H9 (cell line): ENCODE measurements at regions not wholly inside any gene's neighbourhood (a gene's known extent, or its start where the extent isn't known, plus 50 kb on each side); places are given as distances from the start of the nearest gene placed in this dataset.

Experiments used
- DNase-seq: peaks from one replicate; pipeline ENCODE4 v3.0.0-alpha.2; 2017
- H2AFZ ChIP-seq: one replicate; pipeline ENCODE4 v1.6.1; 2013; ENCODE audit warnings: mild to moderate bottlenecking, low read length, control low read depth, moderate library complexity
- H2AK5ac ChIP-seq: 2 replicates; pipeline ENCODE4 v1.6.1; 2013; ENCODE audit warnings: low read length, control low read depth, mixed read lengths; ENCODE audit not compliant: insufficient read length
- H2BK120ac ChIP-seq: one replicate; pipeline ENCODE4 v1.6.1; 2013; ENCODE audit warnings: low read depth, mild to moderate bottlenecking, low read length, control low read depth, inconsistent platforms; ENCODE audit not compliant: poor library complexity, severe bottlenecking
- H2BK12ac ChIP-seq: 2 replicates; pipeline ENCODE4 v1.6.1; 2013; ENCODE audit warnings: low read length, control low read depth, mixed read lengths, low read depth; ENCODE audit not compliant: insufficient read length
- H2BK15ac ChIP-seq: 2 replicates; pipeline ENCODE4 v1.6.1; 2013; ENCODE audit warnings: low read depth, low read length, control low read depth
- H2BK20ac ChIP-seq: one replicate; pipeline ENCODE4 v1.6.1; 2013; ENCODE audit warnings: low read depth, mild to moderate bottlenecking, low read length, control low read depth, inconsistent platforms; ENCODE audit not compliant: poor library complexity, severe bottlenecking
- H2BK5ac ChIP-seq: 2 replicates; pipeline ENCODE4 v1.6.1; 2013; ENCODE audit warnings: low read length, control low read depth, mixed read lengths; ENCODE audit not compliant: insufficient read length
- H3K14ac ChIP-seq: 2 replicates; pipeline ENCODE4 v1.6.1; 2013; ENCODE audit warnings: low read length, control low read depth; ENCODE audit not compliant: insufficient read depth
- H3K18ac ChIP-seq: 2 replicates; pipeline ENCODE4 v1.6.1; 2013; ENCODE audit warnings: low read depth, mild to moderate bottlenecking, mixed read lengths, low read length, control low read depth; ENCODE audit not compliant: insufficient read length
- H3K23ac ChIP-seq: 2 replicates; pipeline ENCODE4 v1.6.1; 2013; ENCODE audit warnings: low read length, control low read depth, mixed read lengths, low read depth; ENCODE audit not compliant: insufficient read length
- H3K23me2 ChIP-seq: 2 replicates; pipeline ENCODE4 v1.6.1; 2013; ENCODE audit warnings: low read depth, mild to moderate bottlenecking, mixed read lengths, low read length, control low read depth; ENCODE audit not compliant: insufficient read length, poor library complexity, severe bottlenecking
- H3K27ac ChIP-seq: 2 replicates; pipeline ENCODE4 v1.5.1; 2013; ENCODE audit warnings: low read length, control low read depth, mixed read lengths, low read depth; ENCODE audit not compliant: insufficient read length
- H3K27me3 ChIP-seq: 2 replicates; pipeline ENCODE4 v1.6.1; 2013; ENCODE audit warnings: low read length, control low read depth, inconsistent platforms; ENCODE audit not compliant: insufficient read depth
- H3K4ac ChIP-seq: 2 replicates; pipeline ENCODE4 v1.6.1; 2013; ENCODE audit warnings: low read depth, mild to moderate bottlenecking, control low read depth, inconsistent platforms, low read length, moderate library complexity
- H3K4me1 ChIP-seq: 2 replicates; pipeline ENCODE4 v1.6.1; 2013; ENCODE audit warnings: low read length, control low read depth, inconsistent platforms; ENCODE audit not compliant: insufficient read depth
- H3K4me2 ChIP-seq: 2 replicates; pipeline ENCODE4 v1.6.1; 2013; ENCODE audit warnings: low read length, control low read depth, mixed read lengths; ENCODE audit not compliant: insufficient read length, insufficient read depth
- H3K56ac ChIP-seq: 2 replicates; pipeline ENCODE4 v1.6.1; 2013; ENCODE audit warnings: low read depth, mild to moderate bottlenecking, mixed read lengths, low read length, control low read depth; ENCODE audit not compliant: insufficient read length
- H3K79me1 ChIP-seq: 2 replicates; pipeline ENCODE4 v1.6.1; 2013; ENCODE audit warnings: low read depth, mild to moderate bottlenecking, moderate library complexity, low read length, control low read depth, inconsistent platforms; ENCODE audit not compliant: insufficient read depth, poor library complexity, severe bottlenecking
- H3K79me2 ChIP-seq: 2 replicates; pipeline ENCODE4 v1.6.1; 2013; ENCODE audit warnings: low read length, control low read depth, inconsistent platforms; ENCODE audit not compliant: insufficient read depth
- H3K9ac ChIP-seq: 2 replicates; pipeline ENCODE4 v1.6.1; 2013; ENCODE audit warnings: low read length, control low read depth, mixed read lengths; ENCODE audit not compliant: insufficient read length; ENCODE audit errors: extremely low read depth
- H3K9me3 ChIP-seq: one replicate; pipeline ENCODE4 v1.6.1; 2013; ENCODE audit warnings: low read depth, low read length, inconsistent platforms; ENCODE audit not compliant: control insufficient read depth
- H3T11ph ChIP-seq: one replicate; pipeline ENCODE4 v1.6.1; 2013; ENCODE audit warnings: mild to moderate bottlenecking, low read length, control low read depth, inconsistent platforms
- H4K20me1 ChIP-seq: one replicate; pipeline ENCODE4 v1.6.1; 2013; ENCODE audit not compliant: control insufficient read depth, insufficient read length, insufficient read depth
- H4K5ac ChIP-seq: 2 replicates; pipeline ENCODE4 v1.6.1; 2013; ENCODE audit warnings: low read depth, mild to moderate bottlenecking, mixed read lengths, low read length, control low read depth; ENCODE audit not compliant: insufficient read length
- H4K8ac ChIP-seq: replicated peaks from 2 replicates; pipeline ENCODE4 v1.6.1; 2013; ENCODE audit warnings: low read length, control low read depth, mixed read lengths, low read depth; ENCODE audit not compliant: insufficient read length
- H4K91ac ChIP-seq: 2 replicates; pipeline ENCODE4 v1.6.1; 2013; ENCODE audit warnings: low read depth, mild to moderate bottlenecking, moderate library complexity, mixed read lengths, low read length, control low read depth; ENCODE audit not compliant: insufficient read length
- H3K27ac Mint-ChIP-seq, 3 experiments: 2 replicates in 2 of 3; 3 replicates in 1 of 3; pipeline ENCODE4 v1.8.0; 2020 to 2021; ENCODE audit warnings: mixed read lengths in 3 of 3, mild to moderate bottlenecking in 1 of 3, moderate library complexity in 1 of 3
- H3K27me3 Mint-ChIP-seq: 2 replicates; pipeline ENCODE4 v1.8.0; 2021; ENCODE audit warnings: low read depth, mild to moderate bottlenecking, moderate library complexity, mixed read lengths
- H3K36me3 Mint-ChIP-seq, 3 experiments: 2 replicates in 2 of 3; 3 replicates in 1 of 3; pipeline ENCODE4 v1.8.0; 2020 to 2021; ENCODE audit warnings: low read depth in 3 of 3, mixed read lengths in 3 of 3; ENCODE audit not compliant: insufficient read depth in 1 of 3
- H3K4me1 Mint-ChIP-seq, 2 experiments: 2 replicates each; pipeline ENCODE4 v1.8.0; 2020; ENCODE audit warnings: mixed read lengths in 2 of 2
- H3K4me3 Mint-ChIP-seq, 2 experiments: 2 replicates in 1 of 2; 3 replicates in 1 of 2; pipeline ENCODE4 v1.8.0; 2020 to 2021; ENCODE audit warnings: mild to moderate bottlenecking in 2 of 2, mixed read lengths in 2 of 2, moderate library complexity in 1 of 2
- H3K9me3 Mint-ChIP-seq, 2 experiments: 2 replicates in 1 of 2; 3 replicates in 1 of 2; pipeline ENCODE4 v1.8.0; 2020; ENCODE audit warnings: mild to moderate bottlenecking in 2 of 2, mixed read lengths in 2 of 2, moderate library complexity in 1 of 2
- WGBS: extraction: QIAGEN DNeasy Blood & Tissue Kit; methylation state at CpG from one replicate; pipeline ENCODE4 v1.1.7; 2013; ENCODE audit warnings: missing lambda C conversion rate, low lambda C conversion rate, mixed read lengths; ENCODE audit not compliant: insufficient read length; ENCODE audit errors: extremely low coverage; 5-methylcytosine and 5-hydroxymethylcytosine counted together
- TF ChIP-seq, protein P1 (sequence below): fragments of 200-600 bp; sonication (generic); conservative IDR thresholded peaks from 3 replicates; pipeline ENCODE4 v1.8.0; 2021; ENCODE audit warnings: antibody characterized with exemption, mild to moderate bottlenecking

DNA sequence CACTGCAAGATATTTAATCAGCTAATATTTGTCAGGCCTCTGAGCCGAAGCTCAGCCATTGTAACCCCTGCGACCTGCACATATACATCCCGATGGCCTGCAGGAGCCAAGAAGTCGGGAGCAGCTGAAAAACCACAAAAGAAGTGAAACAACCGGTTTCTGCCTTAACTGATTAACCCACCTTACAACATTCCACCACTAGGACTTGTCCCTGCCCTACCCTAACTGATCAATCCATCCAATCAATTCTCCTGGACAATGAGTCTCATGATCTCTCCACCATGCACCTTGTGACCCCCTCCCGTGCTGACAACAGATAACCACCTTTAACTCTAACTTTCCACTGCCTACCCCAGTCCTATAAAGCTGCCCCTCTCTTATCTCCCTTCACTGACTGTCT, 945.4 kb upstream of the GYPC start:
- H4K8ac ChIP-seq = no peak overlapping the region

More for the DNA sequence above, 945.4 kb upstream of the GYPC start:
- H3K9me3 ChIP-seq = no peaks in the 10 kb centered on the region
- no peaks in the 10 kb centered on the region for H4K20me1 ChIP-seq
- H2BK5ac ChIP-seq = no peak overlapping the region
- H3K9ac ChIP-seq = no peak overlapping the region
- no peak for DNase-seq
- H3K4me1 ChIP-seq = no peaks in the 10 kb centered on the region
- no peak overlapping the region for H4K5ac ChIP-seq
- no peak overlapping the region for H3K4me2 ChIP-seq
- H2BK15ac ChIP-seq = no peak overlapping the region
- H3K27me3 ChIP-seq = no peaks in the 10 kb centered on the region
- no peak overlapping the region for H3K14ac ChIP-seq
- H3K56ac ChIP-seq = no peak overlapping the region
- H3K4ac ChIP-seq = no peak overlapping the region
- no peak overlapping the region for H2AFZ ChIP-seq
- WGBS = no CpG with 5 or more reads among the region's 6 CpGs
- no peaks in the 10 kb centered on the region for H3K23me2 ChIP-seq
- no peak overlapping the region for H2BK20ac ChIP-seq
- peaks cover 0 to 11% of the 10 kb centered on the region in 2 experiments; a peak in 1 of 4 replicates for H3K4me1 Mint-ChIP-seq
- H3T11ph ChIP-seq = no peak overlapping the region
- H3K18ac ChIP-seq = no peak overlapping the region
- no peak overlapping the region for H2BK12ac ChIP-seq
- no peaks in the 10 kb centered on the region for H3K27me3 Mint-ChIP-seq
- H2AK5ac ChIP-seq = no peak overlapping the region
- H3K79me1 ChIP-seq = no peaks in the 10 kb centered on the region
- H3K23ac ChIP-seq = no peak overlapping the region
- no peak overlapping the region for H4K91ac ChIP-seq
- TF ChIP-seq, protein P1, sequence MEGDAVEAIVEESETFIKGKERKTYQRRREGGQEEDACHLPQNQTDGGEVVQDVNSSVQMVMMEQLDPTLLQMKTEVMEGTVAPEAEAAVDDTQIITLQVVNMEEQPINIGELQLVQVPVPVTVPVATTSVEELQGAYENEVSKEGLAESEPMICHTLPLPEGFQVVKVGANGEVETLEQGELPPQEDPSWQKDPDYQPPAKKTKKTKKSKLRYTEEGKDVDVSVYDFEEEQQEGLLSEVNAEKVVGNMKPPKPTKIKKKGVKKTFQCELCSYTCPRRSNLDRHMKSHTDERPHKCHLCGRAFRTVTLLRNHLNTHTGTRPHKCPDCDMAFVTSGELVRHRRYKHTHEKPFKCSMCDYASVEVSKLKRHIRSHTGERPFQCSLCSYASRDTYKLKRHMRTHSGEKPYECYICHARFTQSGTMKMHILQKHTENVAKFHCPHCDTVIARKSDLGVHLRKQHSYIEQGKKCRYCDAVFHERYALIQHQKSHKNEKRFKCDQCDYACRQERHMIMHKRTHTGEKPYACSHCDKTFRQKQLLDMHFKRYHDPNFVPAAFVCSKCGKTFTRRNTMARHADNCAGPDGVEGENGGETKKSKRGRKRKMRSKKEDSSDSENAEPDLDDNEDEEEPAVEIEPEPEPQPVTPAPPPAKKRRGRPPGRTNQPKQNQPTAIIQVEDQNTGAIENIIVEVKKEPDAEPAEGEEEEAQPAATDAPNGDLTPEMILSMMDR = no peak; the same call in 2 of the 3 replicates
- no peak overlapping the region for H3K27ac Mint-ChIP-seq
- no peak overlapping the region for H2BK120ac ChIP-seq
- H3K27ac ChIP-seq = no peak overlapping the region
- H3K4me3 Mint-ChIP-seq = no peak overlapping the region
- no peaks in the 10 kb centered on the region; a peak in 1 of 5 replicates for H3K9me3 Mint-ChIP-seq
- no peaks in the 10 kb centered on the region; a peak in 1 of 7 replicates for H3K36me3 Mint-ChIP-seq
- H3K79me2 ChIP-seq = no peaks in the 10 kb centered on the region
